Lung (tissue), 11 donors: ENCODE measurements at regions not wholly inside any gene's neighbourhood (a gene's known extent, or its start where the extent isn't known, plus 50 kb on each side); places are given as distances from the start of the nearest gene placed in this dataset.

Experiments used
- ATAC-seq: fragments of 200-7000 bp; cut with Tn5 transposase; one replicate; pipeline ENCODE4 v1.9.1; 2020; ENCODE audit warnings: moderate number of reproducible peaks; ENCODE audit not compliant: insufficient read depth, low FRiP score
- DNase-seq, 3 donors: peaks; one replicate each; pipeline ENCODE4 v3.0.0-alpha.2; 2013 to 2017
- H3K27ac ChIP-seq, 2 donors: one replicate each; pipeline ENCODE4 v1.5.1; 2013; ENCODE audit warnings: mild to moderate bottlenecking in 2 of 2, moderate library complexity in 2 of 2, control low read depth in 1 of 2, inconsistent platforms in 1 of 2, low read depth in 1 of 2, low read length in 1 of 2
- H3K27me3 ChIP-seq, 3 donors: one replicate each; pipeline ENCODE4 v1.5.1; 2013; ENCODE audit warnings: low read length in 2 of 3; ENCODE audit not compliant: control insufficient read depth in 3 of 3, insufficient read depth in 3 of 3
- H3K36me3 ChIP-seq, 4 donors: one replicate each; pipeline ENCODE4 v1.5.1; 2013; ENCODE audit warnings: low read length in 4 of 4, mild to moderate bottlenecking in 1 of 4, moderate library complexity in 1 of 4; ENCODE audit not compliant: control insufficient read depth in 4 of 4, insufficient read depth in 4 of 4
- H3K4me1 ChIP-seq, 5 donors: one replicate each; pipeline ENCODE4 v1.5.1; 2013; ENCODE audit warnings: low read length in 5 of 5, mild to moderate bottlenecking in 2 of 5, moderate library complexity in 1 of 5; ENCODE audit not compliant: control insufficient read depth in 5 of 5, insufficient read depth in 5 of 5
- H3K4me3 ChIP-seq: one replicate; pipeline ENCODE4 v1.5.1; 2013; ENCODE audit warnings: mild to moderate bottlenecking, control low read depth, moderate library complexity
- H3K9ac ChIP-seq, 2 donors: one replicate each; pipeline ENCODE4 v1.5.1; 2013; ENCODE audit warnings: low read length in 2 of 2, control low read depth in 1 of 2; ENCODE audit not compliant: insufficient read depth in 1 of 2
- H3K9me3 ChIP-seq, 4 donors: one replicate each; pipeline ENCODE4 v1.5.1; 2013; ENCODE audit warnings: low read length in 3 of 4, mild to moderate bottlenecking in 1 of 4, moderate library complexity in 1 of 4; ENCODE audit not compliant: control insufficient read depth in 4 of 4, insufficient read depth in 3 of 4
- WGBS, 2 donors: extraction: QIAGEN DNeasy Blood & Tissue Kit; methylation state at CpG; one replicate each; pipeline ENCODE4 v1.1.7; 2013; 5-methylcytosine and 5-hydroxymethylcytosine counted together
- TF ChIP-seq, protein P1 (sequence below): IDR thresholded peaks from 2 replicates; pipeline ENCODE4 v1.5.1; 2012; ENCODE audit warnings: mild to moderate bottlenecking; ENCODE audit errors: control extremely low read depth, extremely low read depth
- donor health status: control.
- donor health status: control.
- donor health status: Bipolar disorder and iron deficiency.
- donor health status: healthy.
- donor health status: DM: yes; HTN: yes; CAD: no.

DNA sequence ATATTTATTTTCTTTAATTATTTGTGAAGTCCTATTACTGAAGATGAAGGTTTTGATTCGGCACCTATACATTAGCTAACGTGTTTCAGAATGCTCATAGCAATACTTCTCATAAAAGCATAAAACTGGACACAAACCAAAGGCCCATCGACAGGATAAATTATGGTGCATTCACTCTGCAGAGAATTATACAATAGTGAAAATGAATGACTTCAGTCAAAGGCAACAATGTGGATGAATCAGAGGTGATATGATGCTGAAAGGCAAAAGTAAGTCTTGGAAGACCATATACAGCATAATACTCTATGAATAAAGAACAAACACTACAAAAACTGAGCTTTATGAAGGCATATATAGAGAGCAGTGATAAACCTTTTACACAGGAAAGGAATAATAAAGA, 156.6 kb upstream of the EGLN3 start:
- no peak overlapping the region for H3K27ac ChIP-seq
- H3K9ac ChIP-seq, result no peak overlapping the region
- no peak overlapping the region for H3K4me3 ChIP-seq
- peaks cover 0 to 38% (median 4%) of the 10 kb centered on the region in 3 donors for H3K27me3 ChIP-seq
- peaks cover 0 to 13% (median 1%) of the 10 kb centered on the region in 5 donors for H3K4me1 ChIP-seq
- DNase-seq (no peak), ATAC-seq (no peak)
- WGBS, 2 donors, result 93 to 94% methylated on average over 3 of the region's 3 CpGs
- no peaks in the 10 kb centered on the region for H3K9me3 ChIP-seq
- H3K36me3 ChIP-seq, result no peaks in the 10 kb centered on the region
- TF ChIP-seq, protein P1, sequence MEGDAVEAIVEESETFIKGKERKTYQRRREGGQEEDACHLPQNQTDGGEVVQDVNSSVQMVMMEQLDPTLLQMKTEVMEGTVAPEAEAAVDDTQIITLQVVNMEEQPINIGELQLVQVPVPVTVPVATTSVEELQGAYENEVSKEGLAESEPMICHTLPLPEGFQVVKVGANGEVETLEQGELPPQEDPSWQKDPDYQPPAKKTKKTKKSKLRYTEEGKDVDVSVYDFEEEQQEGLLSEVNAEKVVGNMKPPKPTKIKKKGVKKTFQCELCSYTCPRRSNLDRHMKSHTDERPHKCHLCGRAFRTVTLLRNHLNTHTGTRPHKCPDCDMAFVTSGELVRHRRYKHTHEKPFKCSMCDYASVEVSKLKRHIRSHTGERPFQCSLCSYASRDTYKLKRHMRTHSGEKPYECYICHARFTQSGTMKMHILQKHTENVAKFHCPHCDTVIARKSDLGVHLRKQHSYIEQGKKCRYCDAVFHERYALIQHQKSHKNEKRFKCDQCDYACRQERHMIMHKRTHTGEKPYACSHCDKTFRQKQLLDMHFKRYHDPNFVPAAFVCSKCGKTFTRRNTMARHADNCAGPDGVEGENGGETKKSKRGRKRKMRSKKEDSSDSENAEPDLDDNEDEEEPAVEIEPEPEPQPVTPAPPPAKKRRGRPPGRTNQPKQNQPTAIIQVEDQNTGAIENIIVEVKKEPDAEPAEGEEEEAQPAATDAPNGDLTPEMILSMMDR, result no peak

DNA sequence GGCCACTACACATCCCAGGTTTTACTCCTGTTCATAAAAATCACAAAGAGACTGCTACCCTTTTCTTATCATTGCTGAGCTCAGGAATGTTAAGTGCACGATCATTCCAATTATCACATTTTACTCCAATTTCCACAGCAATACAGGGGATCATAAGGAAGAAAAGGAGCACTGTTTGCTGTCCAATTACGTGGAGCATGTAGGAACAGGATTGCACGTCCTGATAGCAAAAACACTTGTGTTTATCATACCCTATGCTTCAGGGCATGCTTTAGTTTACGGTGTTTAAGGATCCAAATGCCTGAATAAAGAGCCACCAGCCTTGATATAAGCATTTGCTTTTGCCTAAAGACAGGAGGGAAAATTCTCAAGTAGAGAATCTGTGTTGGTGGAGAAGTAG, 155.4 kb upstream of the EGLN3 start:
- Histone ChIP-seq H3K27ac (no peak overlapping the region), H3K4me1 (peaks cover 0 to 14% (median 1%) of the 10 kb centered on the region in 5 donors), H3K27me3 (peaks cover 0 to 34% (median 4%) of the 10 kb centered on the region in 3 donors), H3K36me3 (no peaks in the 10 kb centered on the region), H3K9me3 (peaks cover 0 to 2% (median 0%) of the 10 kb centered on the region in 4 donors), H3K9ac (no peak overlapping the region), H3K4me3 (no peak overlapping the region)
- DNase-seq (no peak), ATAC-seq (no peak)
- 80 to 91% methylated on average over 4 of the region's 4 CpGs for WGBS, 2 donors
- TF ChIP-seq, protein P1, result no peak

DNA sequence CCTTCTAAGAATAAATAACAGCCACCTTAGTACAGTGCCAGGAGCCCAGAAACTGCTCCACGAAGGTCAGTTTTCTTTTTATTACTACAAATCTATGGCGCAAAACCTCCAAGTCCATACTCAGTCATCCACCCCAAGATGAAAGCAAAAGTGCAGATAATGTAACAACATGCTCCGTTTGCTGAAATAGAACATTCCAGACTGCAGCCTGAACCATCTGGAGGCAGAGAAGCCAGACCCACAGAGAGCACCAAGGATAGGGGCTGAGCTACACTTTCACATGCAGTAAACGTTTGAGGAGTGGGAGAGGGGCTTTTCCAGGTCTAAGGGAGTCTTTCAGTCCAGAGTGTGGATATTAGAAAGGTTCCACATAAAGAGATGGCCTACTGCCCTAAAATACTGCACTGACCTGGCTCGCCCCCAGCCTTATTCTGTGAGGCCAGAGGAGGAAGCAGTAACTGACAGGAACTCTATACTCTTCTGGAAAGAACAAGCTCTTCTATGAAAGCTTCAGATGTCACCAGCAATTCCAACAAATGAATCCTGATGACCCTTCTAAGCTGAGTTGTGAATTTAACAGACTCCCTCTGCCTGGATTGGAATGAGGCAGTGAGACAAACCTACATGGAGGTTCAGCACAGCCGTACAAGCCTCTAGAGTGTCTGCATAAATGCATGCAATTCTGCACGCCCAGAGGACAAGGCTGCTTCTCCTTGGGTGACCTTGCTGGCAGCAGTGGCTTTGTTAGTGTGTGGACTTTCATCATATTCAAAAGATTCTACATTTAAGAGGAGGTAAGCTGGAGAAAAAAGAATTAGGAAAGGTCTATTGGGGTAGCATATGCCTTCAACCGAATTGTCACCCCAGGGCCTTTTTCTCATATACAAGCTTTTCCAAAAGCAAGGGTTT, 153.9 kb upstream of the EGLN3 start:
- no peak overlapping the region for H3K4me3 ChIP-seq
- no peak overlapping the region for H3K9ac ChIP-seq
- H3K9me3 ChIP-seq, result peaks cover 0 to 2% (median 0%) of the 10 kb centered on the region in 4 donors
- no peak for ATAC-seq
- no peak for DNase-seq
- WGBS, 2 donors, result 69 to 85% methylated on average over 8 of the region's 8 CpGs
- peaks cover 0 to 14% (median 1%) of the 10 kb centered on the region in 5 donors for H3K4me1 ChIP-seq
- H3K27ac ChIP-seq, result no peak overlapping the region
- TF ChIP-seq, protein P1, result no peak
- no peaks in the 10 kb centered on the region for H3K36me3 ChIP-seq
- peaks cover 0 to 27% (median 0%) of the 10 kb centered on the region in 3 donors for H3K27me3 ChIP-seq
